ENCODE measurements at regions not wholly inside any gene's neighbourhood (a gene's known extent, or its start where the extent isn't known, plus 50 kb on each side); places are given as distances from the start of the nearest gene placed in this dataset.

DNA sequence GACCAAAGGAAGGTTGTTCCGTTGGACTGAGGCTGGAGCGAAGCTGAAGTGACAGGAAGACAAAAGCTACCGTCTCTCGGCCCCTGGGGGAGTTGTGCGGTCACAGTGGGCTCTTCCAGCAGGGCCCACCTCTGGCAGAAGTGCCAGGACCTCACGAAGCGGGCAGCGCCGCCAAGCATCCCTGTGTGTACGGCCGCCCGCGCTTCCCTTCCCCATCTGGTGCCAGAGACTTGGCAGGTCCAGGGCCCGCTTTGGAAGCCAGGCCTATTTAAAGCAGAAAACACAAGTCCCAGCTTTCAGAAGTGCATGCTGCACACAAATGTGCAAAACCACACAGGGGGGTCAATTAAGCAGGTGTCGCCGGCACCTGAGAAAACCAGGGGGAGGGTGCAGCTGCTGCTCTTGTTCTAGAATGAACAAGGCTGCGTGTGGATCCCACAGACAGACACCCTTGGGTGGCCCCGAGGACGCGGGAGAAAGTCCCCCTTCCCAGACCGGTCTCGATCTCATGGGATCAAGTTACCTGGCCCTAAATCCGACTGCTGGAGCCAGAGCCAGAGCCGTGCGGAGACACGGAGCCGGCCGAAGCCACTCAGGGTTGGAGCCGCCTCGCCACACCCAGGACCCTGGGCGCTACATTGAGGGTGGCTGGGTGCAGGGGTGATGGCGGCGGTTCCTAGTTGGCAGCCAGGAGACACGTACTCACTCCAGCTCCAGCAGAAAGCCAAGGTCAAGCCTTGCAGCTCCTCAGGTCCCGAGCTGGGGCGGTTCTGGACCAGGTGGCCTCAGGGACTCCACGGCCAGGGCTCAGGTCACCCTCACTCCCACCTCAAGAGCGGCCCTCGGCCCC is 51.8 kb upstream of the PPP2R2D start:
- no peak for DNase-seq (ENCODE audit: extremely low read depth, insufficient read length)
- no peaks in the 10 kb centered on the region for H3K27me3 ChIP-seq (replicated peaks; ENCODE audit: control insufficient read depth, insufficient read depth, low read length)
- H3K4me3 ChIP-seq (replicated peaks; ENCODE audit: low read depth, low read length) = no peak overlapping the region
- TF ChIP-seq, protein P1, sequence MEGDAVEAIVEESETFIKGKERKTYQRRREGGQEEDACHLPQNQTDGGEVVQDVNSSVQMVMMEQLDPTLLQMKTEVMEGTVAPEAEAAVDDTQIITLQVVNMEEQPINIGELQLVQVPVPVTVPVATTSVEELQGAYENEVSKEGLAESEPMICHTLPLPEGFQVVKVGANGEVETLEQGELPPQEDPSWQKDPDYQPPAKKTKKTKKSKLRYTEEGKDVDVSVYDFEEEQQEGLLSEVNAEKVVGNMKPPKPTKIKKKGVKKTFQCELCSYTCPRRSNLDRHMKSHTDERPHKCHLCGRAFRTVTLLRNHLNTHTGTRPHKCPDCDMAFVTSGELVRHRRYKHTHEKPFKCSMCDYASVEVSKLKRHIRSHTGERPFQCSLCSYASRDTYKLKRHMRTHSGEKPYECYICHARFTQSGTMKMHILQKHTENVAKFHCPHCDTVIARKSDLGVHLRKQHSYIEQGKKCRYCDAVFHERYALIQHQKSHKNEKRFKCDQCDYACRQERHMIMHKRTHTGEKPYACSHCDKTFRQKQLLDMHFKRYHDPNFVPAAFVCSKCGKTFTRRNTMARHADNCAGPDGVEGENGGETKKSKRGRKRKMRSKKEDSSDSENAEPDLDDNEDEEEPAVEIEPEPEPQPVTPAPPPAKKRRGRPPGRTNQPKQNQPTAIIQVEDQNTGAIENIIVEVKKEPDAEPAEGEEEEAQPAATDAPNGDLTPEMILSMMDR (IDR thresholded peaks at IDR 0.05; ENCODE audit: insufficient read depth, low read length, poor library complexity, severe bottlenecking) = no peak
- no peaks in the 10 kb centered on the region for H3K36me3 ChIP-seq (ENCODE audit: control insufficient read depth, insufficient read depth, low read length)

DNA sequence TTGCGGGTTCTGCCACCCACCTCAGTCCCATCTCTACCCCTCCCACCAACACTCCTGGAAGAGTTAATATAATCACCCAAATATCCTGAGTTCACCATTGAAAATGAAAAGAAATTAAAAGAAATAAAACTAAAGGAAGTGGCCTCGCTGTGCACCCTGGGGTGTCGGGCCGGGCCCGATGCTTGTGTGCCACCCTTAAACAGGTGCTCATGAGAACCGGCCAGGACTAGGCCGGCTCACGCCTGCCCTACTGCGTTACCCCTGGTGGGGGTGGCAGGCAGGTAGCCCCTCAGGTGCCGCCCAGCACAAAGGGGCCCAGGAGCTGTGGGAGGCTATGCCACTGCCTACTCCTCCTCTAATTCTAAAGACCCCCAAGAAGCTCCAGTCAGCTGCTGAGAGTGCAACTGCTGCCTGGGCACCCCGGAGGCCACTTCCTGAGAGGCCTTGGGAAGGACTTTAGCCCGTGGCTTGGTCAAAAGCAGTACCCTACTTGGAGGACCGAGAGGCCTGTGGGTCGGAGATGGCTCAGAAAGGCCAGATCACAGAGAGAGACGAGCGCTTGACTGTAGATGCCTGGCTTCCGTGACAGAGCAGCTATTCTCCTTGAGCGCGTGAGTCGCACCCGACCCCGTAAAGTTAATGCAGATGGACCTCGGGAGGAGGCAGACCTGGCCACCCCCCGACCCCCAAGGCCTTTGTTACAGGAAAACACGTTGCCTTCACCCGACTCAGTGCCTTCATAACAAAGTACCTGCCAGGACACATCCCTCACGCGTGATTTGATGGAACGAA is 51.0 kb upstream of the PPP2R2D start:
- Histone ChIP-seq H3K4me3 (replicated peaks; ENCODE audit: low read depth, low read length) (no peak overlapping the region), H3K27me3 (replicated peaks; ENCODE audit: control insufficient read depth, insufficient read depth, low read length) (no peaks in the 10 kb centered on the region), H3K36me3 (ENCODE audit: control insufficient read depth, insufficient read depth, low read length) (no peaks in the 10 kb centered on the region)
- TF ChIP-seq, protein P1 (IDR thresholded peaks at IDR 0.05; ENCODE audit: insufficient read depth, low read length, poor library complexity, severe bottlenecking) = no peak
- DNase-seq (ENCODE audit: extremely low read depth, insufficient read length) = no peak

DNA sequence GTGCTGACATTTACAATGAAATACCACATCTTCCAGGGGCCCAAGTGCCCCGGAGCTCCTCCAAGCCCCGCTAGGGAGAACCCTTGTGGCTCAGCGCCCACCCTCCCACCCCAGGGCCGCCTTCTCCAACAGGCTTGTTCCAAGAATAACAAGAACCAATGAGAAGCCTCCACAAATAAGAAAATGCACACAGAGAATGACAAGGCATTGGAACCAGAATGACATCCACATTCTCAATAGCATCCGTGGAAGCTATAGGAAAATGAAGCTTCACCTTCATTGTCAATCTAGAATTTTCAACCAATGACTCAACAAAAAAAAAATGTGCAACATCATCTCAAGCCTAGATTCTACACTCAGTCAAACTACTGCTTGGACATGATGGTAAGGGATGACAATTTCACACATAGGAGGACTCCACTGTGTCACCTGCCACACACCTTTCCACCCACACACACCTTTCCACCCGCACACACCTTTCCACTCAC is 50.4 kb upstream of the PPP2R2D start:
- no peak overlapping the region for H3K4me3 ChIP-seq (replicated peaks; ENCODE audit: low read depth, low read length)
- no peaks in the 10 kb centered on the region for H3K27me3 ChIP-seq (replicated peaks; ENCODE audit: control insufficient read depth, insufficient read depth, low read length)
- no peak for DNase-seq (ENCODE audit: extremely low read depth, insufficient read length)
- no peaks in the 10 kb centered on the region for H3K36me3 ChIP-seq (ENCODE audit: control insufficient read depth, insufficient read depth, low read length)
- TF ChIP-seq, protein P1 (IDR thresholded peaks at IDR 0.05; ENCODE audit: insufficient read depth, low read length, poor library complexity, severe bottlenecking) = no peak

Measured in GM06990 (cell line).